ENCODE measurements at regions not wholly inside any gene's neighbourhood (a gene's known extent, or its start where the extent isn't known, plus 50 kb on each side); places are given as distances from the start of the nearest gene placed in this dataset.

GRCh38 chr7:130899071-130899560 lies 165.1 kb upstream of the KLF14 start:
- no peak for DNase-seq

GRCh38 chr7:130899638-130900401 lies 165.8 kb upstream of the KLF14 start:
- DNase-seq: no peak

GRCh38 chr7:130900471-130901076 lies 166.6 kb upstream of the KLF14 start:
- no peak for DNase-seq

- no peak for DNase-seq
Observed at GRCh38 chr7:130901209-130901783, 167.3 kb upstream of the KLF14 start.

GRCh38 chr7:130902755-130903357 lies 168.8 kb upstream of the KLF14 start:
- DNase-seq: no peak

- DNase-seq: no peak
Observed at GRCh38 chr7:130903358-130903974, 169.5 kb upstream of the KLF14 start.

GRCh38 chr7:130904031-130904757 lies 170.2 kb upstream of the KLF14 start:
- no peak for DNase-seq

- DNase-seq: no peak
Observed at GRCh38 chr7:130904792-130905191, 170.8 kb upstream of the KLF14 start.

- no peak for DNase-seq
Observed at GRCh38 chr7:130906575-130906974, 172.6 kb upstream of the KLF14 start.

- DNase-seq: no peak
Observed at GRCh38 chr7:130907439-130907838, 173.4 kb upstream of the KLF14 start.

GRCh38 chr7:130908345-130909160 lies 174.5 kb upstream of the KLF14 start:
- no peak for DNase-seq

- DNase-seq: no peak
Observed at GRCh38 chr7:130909161-130909836, 175.3 kb upstream of the KLF14 start.

- DNase-seq: no peak
Observed at GRCh38 chr7:130909881-130910672, 176.1 kb upstream of the KLF14 start.

GRCh38 chr7:130910949-130911944 lies 177.2 kb upstream of the KLF14 start:
- DNase-seq: no peak

- no peak for DNase-seq
Observed at GRCh38 chr7:130912082-130912861, 178.3 kb upstream of the KLF14 start.

- DNase-seq: peak; percentile 65
Observed at GRCh38 chr7:130912862-130913638, 179.0 kb upstream of the KLF14 start.

Measured in activated CD4-positive, alpha-beta T cell treated with anti-CD3 and anti-CD28 coated beads for 1 hour (primary cell).